Spleen (tissue), 11 donors: ENCODE measurements at regions not wholly inside any gene's neighbourhood (a gene's known extent, or its start where the extent isn't known, plus 50 kb on each side); places are given as distances from the start of the nearest gene placed in this dataset.

Source experiments
- DNase-seq: peaks from one replicate; pipeline ENCODE4 v3.0.0-alpha.2; 2020
- H3K27ac ChIP-seq, 8 donors: fragments of 200-600 bp; sonication (generic) in 7 of 8; 1 replicate in 4 of 8; 2 replicates in 4 of 8; pipeline versions ENCODE4 v1.5.0 to v1.8.0; 2016 to 2021; ENCODE audit warnings: inconsistent platforms in 4 of 8, mild to moderate bottlenecking in 4 of 8, moderate library complexity in 1 of 8
- H3K27me3 ChIP-seq, 7 donors: fragments of 200-600 bp; sonication (generic) in 6 of 7; replicated peaks in 1 of 7; 1 replicate in 4 of 7; 2 replicates in 3 of 7; pipeline versions ENCODE4 v1.5.0 to v1.8.0; 2016 to 2021; ENCODE audit warnings: inconsistent platforms in 3 of 7, mild to moderate bottlenecking in 1 of 7
- H3K36me3 ChIP-seq, 6 donors: fragments of 200-600 bp; sonication (generic) in 5 of 6; 1 replicate in 4 of 6; 2 replicates in 2 of 6; pipeline versions ENCODE4 v1.5.0 to v1.8.0; 2016 to 2021; ENCODE audit warnings: inconsistent platforms in 2 of 6
- H3K4me1 ChIP-seq, 6 donors: fragments of 200-600 bp; sonication (generic) in 5 of 6; 1 replicate in 3 of 6; 2 replicates in 3 of 6; pipeline versions ENCODE4 v1.5.0 to v1.8.0; 2016 to 2021; ENCODE audit warnings: inconsistent platforms in 3 of 6
- H3K4me3 ChIP-seq, 8 donors: fragments of 200-600 bp; sonication (generic) in 7 of 8; 1 replicate in 4 of 8; 2 replicates in 4 of 8; pipeline versions ENCODE4 v1.5.0 to v1.8.0; 2016 to 2021; ENCODE audit warnings: inconsistent platforms in 4 of 8, mild to moderate bottlenecking in 4 of 8, moderate library complexity in 2 of 8
- H3K9me3 ChIP-seq, 8 donors: fragments of 200-600 bp; sonication (generic) in 7 of 8; 1 replicate in 4 of 8; 2 replicates in 4 of 8; pipeline versions ENCODE4 v1.5.0 to v1.8.0; 2016 to 2021; ENCODE audit warnings: inconsistent platforms in 4 of 8
- POLR2A ChIP-seq, 3 donors: fragments of 450-650 bp; IDR thresholded peaks; one replicate each; pipeline ENCODE4 v1.5.1; 2017; ENCODE audit warnings: antibody characterized with exemption in 3 of 3, mild to moderate bottlenecking in 1 of 3
- POLR2AphosphoS5 ChIP-seq, 3 donors: sonication (generic); formaldehyde crosslinking; IDR thresholded peaks; one replicate each; pipeline ENCODE4 v1.5.1; 2017; ENCODE audit warnings: antibody characterized with exemption in 3 of 3
- WGBS, 5 donors: extraction: QIAGEN DNeasy Blood & Tissue Kit in 3 of 5; methylation state at CpG; one replicate each; pipeline versions ENCODE4 v1.1.5 to v1.1.7; 2013 to 2018; 5-methylcytosine and 5-hydroxymethylcytosine counted together
- intact Hi-C: fragments of 100-400 bp; cut with DNase I; formaldehyde crosslinking; loops from one replicate; pipeline ENCODE4 v1.15.0; 2023; ENCODE audit warnings: low total_unique reads
- TF ChIP-seq, protein P1 (sequence below), 11 experiments: fragments of 200-600 bp in 7 of 11; fragments of 450-650 bp in 4 of 11; sonication (generic) in 4 of 11; IDR thresholded peaks in 8 of 11; conservative IDR thresholded peaks in 3 of 11; 1 replicate in 7 of 11; 2 replicates in 4 of 11; pipeline versions ENCODE4 v1.4.0 to v1.8.0; 2016 to 2021; ENCODE audit warnings: antibody characterized with exemption in 11 of 11, inconsistent platforms in 4 of 11, mild to moderate bottlenecking in 1 of 11
- donor health status: healthy with polysubstance abuse.
- donor health status: DM: no; HTN: no; CAD: no; lungs with moderate emphysema.
- donor health status: DM: no; HTN: no; CAD: no.
- donor health status: Bipolar disorder and iron deficiency.
- donor health status: healthy.
- donor health status: DM: no; HTN: no; CAD: no.
- donor health status: DM: yes; HTN: yes; CAD: no.

DNA sequence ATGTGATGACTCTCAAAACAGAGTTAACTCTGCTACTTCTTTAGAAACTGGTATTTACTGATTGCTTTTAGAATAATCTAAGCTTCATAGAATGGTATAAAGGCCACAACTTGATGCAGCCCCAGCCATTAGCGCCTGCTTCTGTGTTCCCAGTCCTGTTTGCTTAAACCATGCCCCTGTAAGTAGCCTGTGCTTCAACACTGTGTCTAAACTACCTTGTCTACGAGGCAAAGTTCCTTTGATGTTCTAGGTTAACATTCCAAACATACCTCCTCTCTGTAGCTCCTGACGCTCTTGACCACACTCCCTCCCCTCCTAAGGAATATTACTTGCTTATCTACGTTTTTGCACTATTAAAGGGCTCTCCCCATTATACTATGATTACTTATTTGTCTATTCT lies 352.5 kb upstream of the ADGRL3 start:
- 50 to 76% (median 62%) methylated on average over 4 of the region's 4 CpGs for WGBS, 5 donors
- no peak overlapping the region for H3K4me3 ChIP-seq
- intact Hi-C loops = no loop called here

DNA sequence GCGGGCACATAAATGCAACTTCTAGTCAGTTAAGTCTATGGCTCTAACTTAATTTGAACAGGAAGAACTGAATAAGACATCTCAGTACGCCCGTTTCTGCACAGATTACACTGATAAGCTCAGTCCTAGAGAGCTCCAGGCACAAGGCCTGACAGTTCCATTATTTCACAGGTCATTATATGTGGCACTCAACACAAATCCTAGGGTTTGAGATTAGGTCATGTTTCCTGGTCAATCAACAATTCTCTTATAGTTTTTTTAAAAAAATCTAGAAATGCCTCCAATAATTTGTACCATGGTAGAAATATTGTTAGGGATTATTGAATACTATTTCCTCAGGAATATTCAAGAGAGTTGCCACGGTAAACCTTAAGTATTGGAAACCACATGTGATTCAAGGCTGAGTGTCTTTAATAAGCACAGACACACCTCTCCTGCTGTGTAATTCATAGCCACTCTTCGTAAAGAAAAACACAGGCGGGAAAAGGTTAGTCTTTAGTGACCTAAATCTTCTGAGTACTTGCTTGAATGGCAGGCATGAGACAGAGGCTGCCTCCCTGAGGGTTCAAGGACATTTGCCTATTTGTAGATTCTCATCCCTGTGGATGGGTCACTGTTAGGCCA lies 342.9 kb upstream of the ADGRL3 start:
- WGBS, 5 donors = 65 to 86% (median 75%) methylated on average over 6 of the region's 6 CpGs
- Histone ChIP-seq H3K27me3 (no peaks in the 10 kb centered on the region), H3K4me3 (no peak overlapping the region), H3K27ac (no peak overlapping the region), H3K4me1 (no peaks in the 10 kb centered on the region), H3K36me3 (no peaks in the 10 kb centered on the region), H3K9me3 (peaks cover 0 to 17% (median 11%) of the 10 kb centered on the region in 8 donors)
- no peak for TF ChIP-seq POLR2A (IDR thresholded peaks at IDR 0.05)
- TF ChIP-seq, protein P1, sequence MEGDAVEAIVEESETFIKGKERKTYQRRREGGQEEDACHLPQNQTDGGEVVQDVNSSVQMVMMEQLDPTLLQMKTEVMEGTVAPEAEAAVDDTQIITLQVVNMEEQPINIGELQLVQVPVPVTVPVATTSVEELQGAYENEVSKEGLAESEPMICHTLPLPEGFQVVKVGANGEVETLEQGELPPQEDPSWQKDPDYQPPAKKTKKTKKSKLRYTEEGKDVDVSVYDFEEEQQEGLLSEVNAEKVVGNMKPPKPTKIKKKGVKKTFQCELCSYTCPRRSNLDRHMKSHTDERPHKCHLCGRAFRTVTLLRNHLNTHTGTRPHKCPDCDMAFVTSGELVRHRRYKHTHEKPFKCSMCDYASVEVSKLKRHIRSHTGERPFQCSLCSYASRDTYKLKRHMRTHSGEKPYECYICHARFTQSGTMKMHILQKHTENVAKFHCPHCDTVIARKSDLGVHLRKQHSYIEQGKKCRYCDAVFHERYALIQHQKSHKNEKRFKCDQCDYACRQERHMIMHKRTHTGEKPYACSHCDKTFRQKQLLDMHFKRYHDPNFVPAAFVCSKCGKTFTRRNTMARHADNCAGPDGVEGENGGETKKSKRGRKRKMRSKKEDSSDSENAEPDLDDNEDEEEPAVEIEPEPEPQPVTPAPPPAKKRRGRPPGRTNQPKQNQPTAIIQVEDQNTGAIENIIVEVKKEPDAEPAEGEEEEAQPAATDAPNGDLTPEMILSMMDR (IDR thresholded peaks at IDR 0.05 in 8 of 11, conservative IDR thresholded peaks at IDR 0.05 in 3 of 11) = no peak
- intact Hi-C loops = no loop called here
- DNase-seq = no peak

More for the DNA sequence above, 352.5 kb upstream of the ADGRL3 start:
- Histone ChIP-seq H3K27me3 (no peaks in the 10 kb centered on the region), H3K9me3 (peaks cover 0 to 16% (median 3%) of the 10 kb centered on the region in 8 donors), H3K27ac (no peak overlapping the region), H3K4me1 (no peaks in the 10 kb centered on the region), H3K36me3 (no peaks in the 10 kb centered on the region)
- DNase-seq = no peak
- TF ChIP-seq POLR2AphosphoS5 (IDR thresholded peaks at IDR 0.05) = no peak
- no peak for TF ChIP-seq POLR2A (IDR thresholded peaks at IDR 0.05)
- TF ChIP-seq, protein P1 (IDR thresholded peaks at IDR 0.05 in 8 of 11, conservative IDR thresholded peaks at IDR 0.05 in 3 of 11) = no peak

DNA sequence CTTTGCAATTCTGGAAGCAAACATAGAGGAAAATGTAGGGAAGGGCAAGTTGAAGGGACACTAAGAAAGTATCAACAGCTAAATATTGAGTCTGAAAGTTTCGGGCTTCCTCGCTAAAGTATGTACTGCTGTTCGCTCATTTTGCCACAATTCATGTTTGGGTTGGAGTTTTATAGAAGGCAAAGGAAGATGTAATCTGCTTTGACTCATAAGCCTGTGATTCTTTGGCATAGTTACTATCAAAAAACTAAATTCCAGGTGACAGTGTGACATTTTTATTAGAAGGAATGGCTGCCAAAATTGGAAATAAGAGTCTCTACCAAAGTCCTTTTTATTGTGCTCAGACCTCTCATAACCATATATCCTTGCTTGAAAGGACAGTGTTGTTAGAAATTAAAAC lies 336.7 kb upstream of the ADGRL3 start:
- Histone ChIP-seq H3K4me3 (no peak overlapping the region), H3K27me3 (no peaks in the 10 kb centered on the region), H3K27ac (no peak overlapping the region), H3K9me3 (no peaks in the 10 kb centered on the region), H3K4me1 (no peaks in the 10 kb centered on the region), H3K36me3 (no peaks in the 10 kb centered on the region)
- intact Hi-C loops = no loop called here
- WGBS, 5 donors = 92 to 94% (median 92%) methylated on average over 3 of the region's 3 CpGs
- no peak for TF ChIP-seq POLR2A (IDR thresholded peaks at IDR 0.05)
- TF ChIP-seq POLR2AphosphoS5 (IDR thresholded peaks at IDR 0.05) = no peak
- TF ChIP-seq, protein P1 (IDR thresholded peaks at IDR 0.05 in 8 of 11, conservative IDR thresholded peaks at IDR 0.05 in 3 of 11) = no peak
- DNase-seq = no peak

DNA sequence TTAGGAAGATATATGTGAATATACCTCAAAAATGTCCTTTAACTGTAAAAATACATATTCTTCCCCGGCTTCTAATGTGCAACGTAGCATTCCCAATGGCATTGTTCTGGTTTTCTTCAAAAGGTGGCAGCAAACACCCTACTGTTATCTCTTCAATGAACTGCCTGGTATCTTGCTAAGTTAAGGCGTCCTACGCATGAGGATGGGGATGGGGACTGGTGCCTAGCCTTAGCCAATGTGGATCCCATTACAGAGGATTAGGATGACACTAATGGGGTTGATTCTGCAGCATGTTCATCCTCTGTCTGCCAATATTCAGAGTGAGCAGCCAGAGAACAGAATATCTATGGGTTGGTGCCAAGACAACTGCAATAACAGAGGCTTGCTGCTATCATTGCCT lies 334.9 kb upstream of the ADGRL3 start:
- no peaks in the 10 kb centered on the region for H3K9me3 ChIP-seq
- TF ChIP-seq POLR2A (IDR thresholded peaks at IDR 0.05) (no peak), POLR2AphosphoS5 (IDR thresholded peaks at IDR 0.05) (no peak)
- TF ChIP-seq, protein P1 (IDR thresholded peaks at IDR 0.05 in 8 of 11, conservative IDR thresholded peaks at IDR 0.05 in 3 of 11) = no peak
- H3K36me3 ChIP-seq = no peaks in the 10 kb centered on the region
- H3K27ac ChIP-seq = no peak overlapping the region
- no peak for DNase-seq
- H3K27me3 ChIP-seq = no peaks in the 10 kb centered on the region
- no peak overlapping the region for H3K4me3 ChIP-seq
- H3K4me1 ChIP-seq = no peaks in the 10 kb centered on the region
- 70 to 85% (median 73%) methylated on average over 4 of the region's 4 CpGs for WGBS, 5 donors
- intact Hi-C loops = no loop called here
